Esophagus squamous epithelium (tissue), 4 donors: ENCODE measurements at regions not wholly inside any gene's neighbourhood (a gene's known extent, or its start where the extent isn't known, plus 50 kb on each side); places are given as distances from the start of the nearest gene placed in this dataset.

Experiments
- POLR2A ChIP-seq, 4 donors: fragments of 450-650 bp; IDR thresholded peaks; one replicate each; pipeline ENCODE4 v1.6.1; 2017; ENCODE audit warnings: antibody characterized with exemption in 4 of 4, mild to moderate bottlenecking in 4 of 4, moderate library complexity in 3 of 4
- TF ChIP-seq, protein P1 (sequence below), 6 experiments: fragments of 450-650 bp in 4 of 6; fragments of 200-600 bp in 2 of 6; sonication (generic) in 2 of 6; IDR thresholded peaks; one replicate each; pipeline ENCODE4 v1.5.1; 2016 to 2019; ENCODE audit warnings: antibody characterized with exemption in 6 of 6, mild to moderate bottlenecking in 4 of 6, moderate library complexity in 4 of 6

GRCh38 chr20:39206899-39207564, 244.9 kb downstream of the DHX35 start:
- TF ChIP-seq, protein P1, sequence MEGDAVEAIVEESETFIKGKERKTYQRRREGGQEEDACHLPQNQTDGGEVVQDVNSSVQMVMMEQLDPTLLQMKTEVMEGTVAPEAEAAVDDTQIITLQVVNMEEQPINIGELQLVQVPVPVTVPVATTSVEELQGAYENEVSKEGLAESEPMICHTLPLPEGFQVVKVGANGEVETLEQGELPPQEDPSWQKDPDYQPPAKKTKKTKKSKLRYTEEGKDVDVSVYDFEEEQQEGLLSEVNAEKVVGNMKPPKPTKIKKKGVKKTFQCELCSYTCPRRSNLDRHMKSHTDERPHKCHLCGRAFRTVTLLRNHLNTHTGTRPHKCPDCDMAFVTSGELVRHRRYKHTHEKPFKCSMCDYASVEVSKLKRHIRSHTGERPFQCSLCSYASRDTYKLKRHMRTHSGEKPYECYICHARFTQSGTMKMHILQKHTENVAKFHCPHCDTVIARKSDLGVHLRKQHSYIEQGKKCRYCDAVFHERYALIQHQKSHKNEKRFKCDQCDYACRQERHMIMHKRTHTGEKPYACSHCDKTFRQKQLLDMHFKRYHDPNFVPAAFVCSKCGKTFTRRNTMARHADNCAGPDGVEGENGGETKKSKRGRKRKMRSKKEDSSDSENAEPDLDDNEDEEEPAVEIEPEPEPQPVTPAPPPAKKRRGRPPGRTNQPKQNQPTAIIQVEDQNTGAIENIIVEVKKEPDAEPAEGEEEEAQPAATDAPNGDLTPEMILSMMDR (IDR thresholded peaks at IDR 0.05), result no peak
- no peak for TF ChIP-seq POLR2A (IDR thresholded peaks at IDR 0.05)
